A549 (cell line): ENCODE measurements at regions not wholly inside any gene's neighbourhood (a gene's known extent, or its start where the extent isn't known, plus 50 kb on each side); places are given as distances from the start of the nearest gene placed in this dataset.

Experiments used
- ATAC-seq, 2 experiments: fragments of 200-7000 bp in 1 of 2; fragments of >200 bp in 1 of 2; cut with Nextera tagmentation in 1 of 2; cut with Tn5 transposase in 1 of 2; 3 replicates each; pipeline versions ENCODE4 v1.8.0 to v1.9.1; 2018 to 2020; ENCODE audit warnings: mild to moderate bottlenecking in 1 of 2, moderate library complexity in 1 of 2
- CTCF ChIA-PET: fragments of 300-600 bp; sonication (Branson Sonifier 250); formaldehyde crosslinking; extraction: SDS; loops from one replicate; lab custom pipeline; 2021; ENCODE audit warnings: antibody characterized with exemption, inconsistent platforms; lab: Yijun Ruan, JAX
- POLR2A ChIA-PET: fragments of 350-600 bp; formaldehyde crosslinking; extraction: SDS; loops from one replicate; lab custom pipeline; 2021; ENCODE audit warnings: antibody characterized with exemption, inconsistent platforms; lab: Yijun Ruan, JAX
- DNase-seq, 2 experiments: peaks; one replicate each; pipeline versions ENCODE4 v3.0.0 to v3.0.0-alpha.2; 2011 to 2016; ENCODE audit warnings: low read depth in 1 of 2, low spot score in 1 of 2
- FAIRE-seq: peaks from 2 replicates; lab custom pipeline; 2011; peaks lifted over from hg19 to GRCh38; lab: Jason Lieb, UNC
- H3K27ac ChIP-seq, 2 experiments: fragments of >200 bp; sonication (Bioruptor Twin); formaldehyde crosslinking; 3 replicates each; pipeline ENCODE4 v1.5.1; 2016 to 2017
- H3K4me1 ChIP-seq: fragments of >200 bp; sonication (Bioruptor Twin); formaldehyde crosslinking; 3 replicates; pipeline ENCODE4 v1.6.1; 2016
- H3K4me2 ChIP-seq: fragments of >200 bp; sonication (Bioruptor Twin); formaldehyde crosslinking; 3 replicates; pipeline ENCODE4 v1.6.1; 2016
- H3K4me3 ChIP-seq: fragments of >200 bp; sonication (Bioruptor Twin); formaldehyde crosslinking; 3 replicates; pipeline ENCODE4 v1.5.1; 2016
- H3K9me3 ChIP-seq: fragments of >200 bp; sonication (Bioruptor Twin); formaldehyde crosslinking; 3 replicates; pipeline ENCODE4 v1.6.1; 2016
- ATOH8 ChIP-seq: fragments of 250-450 bp; sonication (Bioruptor Pico); IDR thresholded peaks from 2 replicates; pipeline ENCODE4 v1.5.0; 2020; ENCODE audit warnings: low read depth, mild to moderate bottlenecking, moderate library complexity
- CTCF ChIP-seq: fragments of >200 bp; sonication (Bioruptor Twin); formaldehyde crosslinking; IDR thresholded peaks from 3 replicates; pipeline ENCODE4 v1.5.1; 2016
- EHMT2 ChIP-seq: fragments of 200-600 bp; sonication (generic); IDR thresholded peaks from 2 replicates; pipeline ENCODE4 v1.6.1; 2016; ENCODE audit warnings: antibody characterized with exemption, low read depth, mild to moderate bottlenecking, moderate library complexity
- ELK1 ChIP-seq: fragments of 150-350 bp; IDR thresholded peaks from 2 replicates; pipeline ENCODE4 v1.6.1; 2014; ENCODE audit warnings: low read depth, mild to moderate bottlenecking, low read length
- FOSL2 ChIP-seq, 2 experiments: fragments of 450-650 bp in 1 of 2; fragments of >200 bp in 1 of 2; sonication (Bioruptor Twin) in 1 of 2; formaldehyde crosslinking; IDR thresholded peaks; 2 replicates each; pipeline versions ENCODE4 v1.5.0 to v1.6.1; 2016 to 2020; ENCODE audit warnings: mild to moderate bottlenecking in 1 of 2, moderate library complexity in 1 of 2
- FOXS1 ChIP-seq: fragments of 250-450 bp; sonication (Bioruptor Pico); IDR thresholded peaks from 2 replicates; pipeline ENCODE4 v1.5.0; 2020; ENCODE audit warnings: mild to moderate bottlenecking, moderate library complexity
- HDAC2 ChIP-seq: fragments of 200-600 bp; sonication (generic); IDR thresholded peaks from 2 replicates; pipeline ENCODE4 v1.6.1; 2016
- HMGXB4 ChIP-seq: fragments of 250-450 bp; sonication (Bioruptor Pico); IDR thresholded peaks from 2 replicates; pipeline ENCODE4 v1.5.0; 2021; ENCODE audit warnings: mild to moderate bottlenecking, moderate library complexity, borderline replicate concordance
- HOXB5 ChIP-seq: fragments of 250-450 bp; sonication (Bioruptor Pico); IDR thresholded peaks from 2 replicates; pipeline ENCODE4 v1.5.0; 2020; ENCODE audit warnings: mild to moderate bottlenecking, moderate library complexity
- NFE2L2 ChIP-seq: fragments of 150-350 bp; conservative IDR thresholded peaks from 2 replicates; pipeline ENCODE4 v1.6.1; 2014; ENCODE audit warnings: low read length
- RAD21 ChIP-seq, 2 experiments: fragments of >200 bp in 1 of 2; sonication (Bioruptor Twin) in 1 of 2; formaldehyde crosslinking in 1 of 2; IDR thresholded peaks in 1 of 2; conservative IDR thresholded peaks in 1 of 2; 2 replicates in 1 of 2; 3 replicates in 1 of 2; pipeline ENCODE4 v1.6.1; 2012 to 2018; ENCODE audit warnings: inconsistent platforms in 1 of 2
- USF2 ChIP-seq: fragments of 450-650 bp; IDR thresholded peaks from 2 replicates; pipeline ENCODE4 v1.6.1; 2014; ENCODE audit warnings: antibody characterized with exemption
- WGBS: methylation state at CpG from one replicate; pipeline ENCODE4 v1.1.6; 2017; ENCODE audit errors: missing lambda C conversion rate; 5-methylcytosine and 5-hydroxymethylcytosine counted together

GRCh38 chr1:58841455-58841854, 57.6 kb upstream of the JUN start:
- FAIRE-seq, result no peak
- POLR2A ChIA-PET, result no interaction called here
- WGBS, result 71% methylated on average over 3 of the region's 3 CpGs
- Histone ChIP-seq H3K27ac (peak overlapping the region; percentile 38 to 59; a peak in 5 of 6 replicates), H3K4me1 (peaks cover 31% of the 10 kb centered on the region), H3K9me3 (no peaks in the 10 kb centered on the region), H3K4me2 (peak overlapping the region; percentile 28; the same call in 1 of the 3 replicates), H3K4me3 (no peak overlapping the region)
- TF ChIP-seq FOXS1 (no peak), CTCF (peak; percentile 21; the same call in 1 of the 3 replicates), HMGXB4 (CRISPR knock-in tag) (no peak), ELK1 (no peak), RAD21 (conservative IDR thresholded peaks at IDR 0.05 in 1 of 2, IDR thresholded peaks at IDR 0.05 in 1 of 2) (peak in 1 of 2 experiments; percentile 24; a peak in 2 of 5 replicates), HDAC2 (no peak), ATOH8 (CRISPR knock-in tag) (no peak), HOXB5 (CRISPR knock-in tag) (no peak)
- peak; percentile 47 to 87; a peak in 3 of 6 replicates for ATAC-seq
- DNase-seq, result peak in 1 of 2 experiments; percentile 53
- CTCF ChIA-PET, result interaction anchor here (0.7 to 1.3 kb wide), 2 partner anchors 16 to 23 kb away, joined by 3 read pairs; no protein-coding TSS in a partner anchor

GRCh38 chr1:58842941-58843340, 59.1 kb upstream of the JUN start:
- Histone ChIP-seq H3K4me1 (peaks cover 39% of the 10 kb centered on the region), H3K4me3 (no peak overlapping the region), H3K27ac (peak overlapping the region in 1 of 2 experiments; percentile 69; a peak in 3 of 6 replicates), H3K9me3 (no peaks in the 10 kb centered on the region), H3K4me2 (no peak overlapping the region)
- whole genome bisulfite sequencing, result 94% methylated on average over 2 of the region's 2 CpGs
- ChIA-PET POLR2A (no interaction called here), CTCF (interaction anchor here (1.0 kb wide), 2 partner anchors 47 to 104 kb away, joined by 3 to 8 read pairs; no protein-coding TSS in a partner anchor)
- TF ChIP-seq NFE2L2, result no peak
- no peak for TF ChIP-seq EHMT2
- FAIRE-seq (no peak), DNase-seq (no peak), ATAC-seq (no peak)

GRCh38 chr1:58844176-58844575, 60.3 kb upstream of the JUN start:
- CTCF ChIA-PET, result no interaction called here
- TF ChIP-seq FOSL2 (IDR thresholded peaks at IDR 0.05) (no peak), FOSL2 (CRISPR knock-in tag; IDR thresholded peaks at IDR 0.05) (peak; percentile 30; the same call in 1 of the 2 replicates), RAD21 (conservative IDR thresholded peaks at IDR 0.05 in 1 of 2, IDR thresholded peaks at IDR 0.05 in 1 of 2) (no peak), USF2 (no peak)
- POLR2A ChIA-PET, result no interaction called here
- Histone ChIP-seq H3K4me2 (no peak overlapping the region), H3K4me3 (no peak overlapping the region), H3K4me1 (peaks cover 45% of the 10 kb centered on the region), H3K9me3 (no peaks in the 10 kb centered on the region), H3K27ac (peak overlapping the region; percentile 14 to 69; a peak in 3 of 6 replicates)
- ATAC-seq (no peak), DNase-seq (no peak), FAIRE-seq (no peak)
- 96% methylated on average over 1 of the region's 1 CpG for WGBS
